ENCODE measurements at regions not wholly inside any gene's neighbourhood (a gene's known extent, or its start where the extent isn't known, plus 50 kb on each side); places are given as distances from the start of the nearest gene placed in this dataset.

- TF ChIP-seq, protein P1, sequence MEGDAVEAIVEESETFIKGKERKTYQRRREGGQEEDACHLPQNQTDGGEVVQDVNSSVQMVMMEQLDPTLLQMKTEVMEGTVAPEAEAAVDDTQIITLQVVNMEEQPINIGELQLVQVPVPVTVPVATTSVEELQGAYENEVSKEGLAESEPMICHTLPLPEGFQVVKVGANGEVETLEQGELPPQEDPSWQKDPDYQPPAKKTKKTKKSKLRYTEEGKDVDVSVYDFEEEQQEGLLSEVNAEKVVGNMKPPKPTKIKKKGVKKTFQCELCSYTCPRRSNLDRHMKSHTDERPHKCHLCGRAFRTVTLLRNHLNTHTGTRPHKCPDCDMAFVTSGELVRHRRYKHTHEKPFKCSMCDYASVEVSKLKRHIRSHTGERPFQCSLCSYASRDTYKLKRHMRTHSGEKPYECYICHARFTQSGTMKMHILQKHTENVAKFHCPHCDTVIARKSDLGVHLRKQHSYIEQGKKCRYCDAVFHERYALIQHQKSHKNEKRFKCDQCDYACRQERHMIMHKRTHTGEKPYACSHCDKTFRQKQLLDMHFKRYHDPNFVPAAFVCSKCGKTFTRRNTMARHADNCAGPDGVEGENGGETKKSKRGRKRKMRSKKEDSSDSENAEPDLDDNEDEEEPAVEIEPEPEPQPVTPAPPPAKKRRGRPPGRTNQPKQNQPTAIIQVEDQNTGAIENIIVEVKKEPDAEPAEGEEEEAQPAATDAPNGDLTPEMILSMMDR (IDR thresholded peaks at IDR 0.05; ENCODE audit: insufficient read depth, low read length, poor library complexity, severe bottlenecking): no peak
- TF ChIP-seq EZH2phosphoT487 (conservative IDR thresholded peaks at IDR 0.05; ENCODE audit: low read length): no peak
Observed at GRCh38 chr5:120938604-120939003, 474.5 kb downstream of the PRR16 start.

Measured in SU-DHL-6 (cell line).